Loucy (cell line): ENCODE measurements at regions not wholly inside any gene's neighbourhood (a gene's known extent, or its start where the extent isn't known, plus 50 kb on each side); places are given as distances from the start of the nearest gene placed in this dataset.

ENCODE experiments used
- H2AFZ ChIP-seq: fragments of 200-600 bp; sonication (generic); 2 replicates; pipeline ENCODE4 v1.6.0; 2016; ENCODE audit warnings: antibody characterized with exemption, mild to moderate bottlenecking, low read length, moderate library complexity
- H3F3A ChIP-seq: fragments of 200-600 bp; 2 replicates; pipeline ENCODE4 v1.6.0; 2016; ENCODE audit warnings: antibody characterized with exemption, low read depth, mild to moderate bottlenecking
- H3K27me3 ChIP-seq: fragments of 200-600 bp; sonication (generic); 2 replicates; pipeline ENCODE4 v1.6.1; 2014; ENCODE audit warnings: low read length, mild to moderate bottlenecking; ENCODE audit not compliant: insufficient read depth, poor library complexity, severe bottlenecking
- H3K36me3 ChIP-seq: fragments of 200-600 bp; sonication (generic); 2 replicates; pipeline ENCODE4 v1.6.1; 2016; ENCODE audit warnings: low read length; ENCODE audit not compliant: insufficient read depth
- H3K4me1 ChIP-seq: fragments of 200-600 bp; sonication (generic); 2 replicates; pipeline ENCODE4 v1.5.1; 2014; ENCODE audit warnings: low read length, mild to moderate bottlenecking; ENCODE audit not compliant: insufficient read depth, poor library complexity, severe bottlenecking
- H3K4me2 ChIP-seq: fragments of 200-600 bp; sonication (generic); 2 replicates; pipeline ENCODE4 v1.6.0; 2014; ENCODE audit warnings: antibody characterized with exemption, low read length, low read depth, mild to moderate bottlenecking; ENCODE audit not compliant: poor library complexity, severe bottlenecking
- H3K4me3 ChIP-seq: fragments of 200-600 bp; sonication (generic); 2 replicates; pipeline ENCODE4 v1.5.1; 2014; ENCODE audit warnings: low read length, mild to moderate bottlenecking, mixed read lengths; ENCODE audit not compliant: poor library complexity, severe bottlenecking
- H3K79me2 ChIP-seq: fragments of 200-600 bp; sonication (generic); 2 replicates; pipeline ENCODE4 v1.6.1; 2014; ENCODE audit warnings: low read length; ENCODE audit not compliant: insufficient read depth
- H3K9ac ChIP-seq: fragments of 200-600 bp; sonication (generic); 2 replicates; pipeline ENCODE4 v1.6.0; 2014; ENCODE audit warnings: mild to moderate bottlenecking, low read depth, low read length, moderate library complexity; ENCODE audit not compliant: poor library complexity, severe bottlenecking
- H3K9me2 ChIP-seq: fragments of 200-600 bp; sonication (generic); replicated peaks from 2 replicates; pipeline ENCODE4 v1.6.1; 2016; ENCODE audit warnings: low read depth, low read length, mixed read lengths
- H3K9me3 ChIP-seq: fragments of 200-600 bp; sonication (generic); 2 replicates; pipeline ENCODE4 v1.6.1; 2014; ENCODE audit warnings: mild to moderate bottlenecking, antibody characterized with exemption, low read length, low read depth; ENCODE audit not compliant: insufficient read depth
- H4K20me1 ChIP-seq: fragments of 200-600 bp; sonication (generic); 2 replicates; pipeline ENCODE4 v1.6.0; 2014; ENCODE audit warnings: antibody characterized with exemption, low read length, mild to moderate bottlenecking; ENCODE audit not compliant: insufficient read depth, poor library complexity, severe bottlenecking
- EZH2phosphoT487 ChIP-seq: fragments of 200-600 bp; IDR thresholded peaks from 2 replicates; pipeline ENCODE4 v1.6.1; 2018; ENCODE audit warnings: antibody characterized with exemption, mild to moderate bottlenecking, moderate library complexity, borderline replicate concordance
- TF ChIP-seq, protein P1 (sequence below): fragments of 200-600 bp; sonication (generic); conservative IDR thresholded peaks from 2 replicates; pipeline ENCODE4 v1.5.1; 2014; ENCODE audit warnings: mild to moderate bottlenecking, antibody characterized with exemption, low read length

DNA sequence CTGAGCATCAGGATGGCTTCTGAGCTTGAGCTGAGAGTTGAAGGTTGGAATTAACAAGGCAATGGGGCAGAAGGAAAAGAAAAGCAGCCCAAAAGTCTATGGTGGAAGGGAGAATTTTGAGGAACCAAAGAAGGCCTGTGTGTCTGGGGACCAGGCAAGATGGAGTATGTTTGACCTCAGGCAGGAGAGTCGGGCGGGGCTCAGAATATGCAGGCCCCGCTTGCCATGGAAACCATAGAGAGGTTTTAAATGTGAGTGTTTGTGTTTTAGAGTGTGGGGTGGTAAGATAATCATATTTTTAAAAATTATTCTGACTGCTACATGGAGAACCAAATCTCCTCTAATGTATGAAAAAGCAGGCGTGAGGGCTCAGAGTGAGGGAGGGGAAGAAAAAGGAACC, 174.0 kb upstream of the PPP2R2B start:
- no peak overlapping the region for H3K9ac ChIP-seq
- no peaks in the 10 kb centered on the region for H3K9me3 ChIP-seq
- no peaks in the 10 kb centered on the region for H3K36me3 ChIP-seq
- H2AFZ ChIP-seq, result no peak overlapping the region
- TF ChIP-seq, protein P1, sequence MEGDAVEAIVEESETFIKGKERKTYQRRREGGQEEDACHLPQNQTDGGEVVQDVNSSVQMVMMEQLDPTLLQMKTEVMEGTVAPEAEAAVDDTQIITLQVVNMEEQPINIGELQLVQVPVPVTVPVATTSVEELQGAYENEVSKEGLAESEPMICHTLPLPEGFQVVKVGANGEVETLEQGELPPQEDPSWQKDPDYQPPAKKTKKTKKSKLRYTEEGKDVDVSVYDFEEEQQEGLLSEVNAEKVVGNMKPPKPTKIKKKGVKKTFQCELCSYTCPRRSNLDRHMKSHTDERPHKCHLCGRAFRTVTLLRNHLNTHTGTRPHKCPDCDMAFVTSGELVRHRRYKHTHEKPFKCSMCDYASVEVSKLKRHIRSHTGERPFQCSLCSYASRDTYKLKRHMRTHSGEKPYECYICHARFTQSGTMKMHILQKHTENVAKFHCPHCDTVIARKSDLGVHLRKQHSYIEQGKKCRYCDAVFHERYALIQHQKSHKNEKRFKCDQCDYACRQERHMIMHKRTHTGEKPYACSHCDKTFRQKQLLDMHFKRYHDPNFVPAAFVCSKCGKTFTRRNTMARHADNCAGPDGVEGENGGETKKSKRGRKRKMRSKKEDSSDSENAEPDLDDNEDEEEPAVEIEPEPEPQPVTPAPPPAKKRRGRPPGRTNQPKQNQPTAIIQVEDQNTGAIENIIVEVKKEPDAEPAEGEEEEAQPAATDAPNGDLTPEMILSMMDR, result no peak
- no peak for TF ChIP-seq EZH2phosphoT487
- no peaks in the 10 kb centered on the region for H3K9me2 ChIP-seq
- no peaks in the 10 kb centered on the region for H4K20me1 ChIP-seq
- H3K4me2 ChIP-seq, result no peak overlapping the region
- no peak overlapping the region for H3K4me3 ChIP-seq
- no peaks in the 10 kb centered on the region for H3K27me3 ChIP-seq
- H3F3A ChIP-seq, result no peaks in the 10 kb centered on the region
- no peaks in the 10 kb centered on the region for H3K79me2 ChIP-seq
- H3K4me1 ChIP-seq, result no peaks in the 10 kb centered on the region

DNA sequence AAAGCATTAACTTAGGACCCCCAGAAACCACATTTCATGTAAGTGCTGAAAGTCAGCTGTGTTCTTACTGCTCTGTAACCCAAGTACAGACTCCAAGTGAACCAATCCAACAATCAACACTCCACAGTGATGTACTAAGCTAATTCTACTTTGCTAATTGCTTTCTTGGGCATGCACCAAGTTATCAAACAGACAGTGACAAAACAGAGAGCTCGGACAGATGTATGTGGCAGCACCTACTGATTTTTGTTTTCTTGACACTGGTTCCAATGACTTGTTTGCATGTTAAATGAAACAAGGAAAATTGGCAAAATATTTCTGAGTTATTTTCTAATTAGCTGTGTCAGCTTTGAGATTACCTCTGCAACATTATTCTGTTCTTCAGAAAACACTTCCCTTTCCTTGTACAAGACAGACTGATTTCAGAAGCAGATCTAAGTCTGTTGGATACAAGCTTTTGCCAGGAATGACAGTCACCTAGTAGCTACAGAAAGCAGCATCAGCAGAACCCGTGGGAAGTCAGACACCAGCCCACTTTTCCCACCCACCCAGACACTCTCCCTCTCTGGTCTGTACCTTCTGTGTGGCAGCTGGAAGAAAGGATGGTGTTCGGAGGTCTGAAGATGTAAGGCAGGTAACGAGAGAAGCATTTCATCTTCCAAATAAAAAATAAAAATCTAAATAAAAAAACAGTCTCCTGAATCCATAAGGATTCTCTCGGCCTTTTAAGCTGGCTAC, 176.7 kb upstream of the PPP2R2B start:
- no peak for TF ChIP-seq EZH2phosphoT487
- TF ChIP-seq, protein P1, result no peak
- no peaks in the 10 kb centered on the region for H3F3A ChIP-seq
- no peaks in the 10 kb centered on the region for H3K4me1 ChIP-seq
- H2AFZ ChIP-seq, result no peak overlapping the region
- H3K4me3 ChIP-seq, result no peak overlapping the region
- H3K4me2 ChIP-seq, result no peak overlapping the region
- no peaks in the 10 kb centered on the region for H3K9me3 ChIP-seq
- no peaks in the 10 kb centered on the region for H3K27me3 ChIP-seq
- H3K36me3 ChIP-seq, result no peaks in the 10 kb centered on the region
- H3K9me2 ChIP-seq, result no peaks in the 10 kb centered on the region
- no peak overlapping the region for H3K9ac ChIP-seq
- H3K79me2 ChIP-seq, result no peaks in the 10 kb centered on the region
- no peaks in the 10 kb centered on the region for H4K20me1 ChIP-seq

DNA sequence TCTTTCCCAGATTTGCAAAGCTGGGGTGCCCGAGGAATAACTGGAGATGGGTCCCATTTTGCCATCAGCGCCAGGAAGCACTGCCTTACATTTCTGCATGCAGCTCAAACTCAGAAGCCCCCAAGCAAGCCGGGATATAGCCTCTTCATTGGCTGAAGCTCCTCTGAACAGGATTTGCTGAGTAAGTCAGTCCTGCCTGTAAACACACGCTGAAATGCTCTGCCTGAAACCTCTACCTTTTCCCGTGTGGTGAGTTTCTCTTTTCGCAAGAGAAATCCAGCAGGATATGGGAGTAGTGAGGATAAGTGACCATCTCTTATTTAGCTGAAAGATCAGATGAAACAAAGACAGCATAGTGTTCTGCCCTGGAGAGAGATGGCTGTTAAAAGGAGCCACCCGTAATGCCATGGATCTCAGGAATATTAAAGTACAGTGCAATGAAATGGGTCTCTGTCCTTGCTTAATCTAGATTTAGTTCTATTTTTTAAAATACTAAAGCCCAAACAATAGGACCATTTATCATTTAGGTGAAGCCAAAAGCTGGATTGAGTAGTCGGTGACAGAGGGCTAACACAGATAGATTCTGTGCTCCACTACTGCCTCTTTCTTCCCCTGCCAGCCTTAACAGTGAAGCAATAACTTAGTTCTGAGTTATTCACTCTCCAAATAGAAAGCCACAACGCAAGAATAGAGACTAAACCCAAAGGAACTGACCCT, 177.5 kb upstream of the PPP2R2B start:
- Histone ChIP-seq H3K27me3 (no peaks in the 10 kb centered on the region), H3K9ac (no peak overlapping the region)

More for the DNA sequence above, 177.5 kb upstream of the PPP2R2B start:
- no peaks in the 10 kb centered on the region for H3F3A ChIP-seq
- TF ChIP-seq EZH2phosphoT487, result no peak
- TF ChIP-seq, protein P1, result no peak
- no peak overlapping the region for H2AFZ ChIP-seq
- no peaks in the 10 kb centered on the region for H3K9me3 ChIP-seq
- no peaks in the 10 kb centered on the region for H3K4me1 ChIP-seq
- no peaks in the 10 kb centered on the region for H3K36me3 ChIP-seq
- no peak overlapping the region for H3K4me2 ChIP-seq
- H4K20me1 ChIP-seq, result no peaks in the 10 kb centered on the region
- H3K9me2 ChIP-seq, result no peaks in the 10 kb centered on the region
- H3K79me2 ChIP-seq, result no peaks in the 10 kb centered on the region
- H3K4me3 ChIP-seq, result no peak overlapping the region
